HG03571 (cell line): ENCODE measurements at regions not wholly inside any gene's neighbourhood (a gene's known extent, or its start where the extent isn't known, plus 50 kb on each side); places are given as distances from the start of the nearest gene placed in this dataset.

Experiments
- ATAC-seq: cut with Tn5 transposase; IDR thresholded peaks from one replicate; pipeline ENCODE4 v1.9.1; 2021; ENCODE audit not compliant: unreplicated experiment

GRCh38 chr18:70448588-70448987 is 159.7 kb downstream of the SOCS6 start:
- ATAC-seq: no peak

- ATAC-seq: no peak
Observed at GRCh38 chr18:70446063-70446462, 157.2 kb downstream of the SOCS6 start.

- no peak for ATAC-seq
Observed at GRCh38 chr18:70442933-70443332, 154.1 kb downstream of the SOCS6 start.

- no peak for ATAC-seq
Observed at GRCh38 chr18:70432804-70433400, 144.1 kb downstream of the SOCS6 start.

GRCh38 chr18:70431203-70431624 is 142.4 kb downstream of the SOCS6 start:
- no peak for ATAC-seq

- ATAC-seq: no peak
Observed at GRCh38 chr18:70430501-70431173, 141.8 kb downstream of the SOCS6 start.

- ATAC-seq: no peak
Observed at GRCh38 chr18:70429847-70430500, 141.1 kb downstream of the SOCS6 start.

- ATAC-seq: peak; percentile 99
Observed at GRCh38 chr18:70428439-70428838, 139.6 kb downstream of the SOCS6 start.

- no peak for ATAC-seq
Observed at GRCh38 chr18:70426818-70427217, 138.0 kb downstream of the SOCS6 start.

GRCh38 chr18:70425236-70425635 is 136.4 kb downstream of the SOCS6 start:
- no peak for ATAC-seq

- ATAC-seq: no peak
Observed at GRCh38 chr18:70423988-70424387, 135.1 kb downstream of the SOCS6 start.

- no peak for ATAC-seq
Observed at GRCh38 chr18:70423120-70423519, 134.3 kb downstream of the SOCS6 start.

- no peak for ATAC-seq
Observed at GRCh38 chr18:70422391-70422965, 133.6 kb downstream of the SOCS6 start.

GRCh38 chr18:70421471-70422390 is 132.9 kb downstream of the SOCS6 start:
- no peak for ATAC-seq

GRCh38 chr18:70420146-70420898 is 131.5 kb downstream of the SOCS6 start:
- no peak for ATAC-seq

- no peak for ATAC-seq
Observed at GRCh38 chr18:70419526-70419925, 130.7 kb downstream of the SOCS6 start.

- ATAC-seq: peak; percentile 94
Observed at GRCh38 chr18:70418546-70419311, 129.9 kb downstream of the SOCS6 start.

- no peak for ATAC-seq
Observed at GRCh38 chr18:70417847-70418246, 129.0 kb downstream of the SOCS6 start.

GRCh38 chr18:70416496-70416895 is 127.7 kb downstream of the SOCS6 start:
- ATAC-seq: no peak
